Upper lobe of left lung (tissue), 4 donors: ENCODE measurements at regions not wholly inside any gene's neighbourhood (a gene's known extent, or its start where the extent isn't known, plus 50 kb on each side); places are given as distances from the start of the nearest gene placed in this dataset.

ENCODE experiments used
- POLR2A ChIP-seq, 4 donors: fragments of 450-650 bp; IDR thresholded peaks; one replicate each; pipeline ENCODE4 v1.5.1; 2016 to 2017; ENCODE audit warnings: antibody characterized with exemption in 4 of 4, mild to moderate bottlenecking in 2 of 4
- TF ChIP-seq, protein P1 (sequence below), 6 experiments: fragments of 450-650 bp in 4 of 6; fragments of 200-600 bp in 2 of 6; sonication (generic) in 2 of 6; IDR thresholded peaks; one replicate each; pipeline ENCODE4 v1.5.1; 2016 to 2019; ENCODE audit warnings: antibody characterized with exemption in 6 of 6

DNA sequence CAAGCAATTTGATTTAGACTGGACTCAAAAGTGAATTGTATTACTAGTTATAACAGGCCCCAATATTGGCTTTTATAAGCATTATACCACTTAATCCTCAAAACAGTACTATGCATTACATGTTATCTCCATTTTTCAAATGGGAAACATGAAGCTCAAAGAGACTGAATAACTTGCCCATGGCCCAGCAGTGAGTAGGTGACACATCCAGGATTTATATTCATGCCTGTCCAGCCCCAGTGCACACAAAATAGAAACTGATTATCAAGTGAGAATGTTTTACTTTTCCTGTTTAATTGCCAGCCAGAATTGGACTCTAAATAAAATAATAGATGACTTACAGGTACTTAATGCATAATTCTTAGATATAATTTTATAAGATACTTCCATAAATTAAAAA is 82.9 kb downstream of the NIBAN1 start:
- no peak for TF ChIP-seq POLR2A (IDR thresholded peaks at IDR 0.05)
- TF ChIP-seq, protein P1, sequence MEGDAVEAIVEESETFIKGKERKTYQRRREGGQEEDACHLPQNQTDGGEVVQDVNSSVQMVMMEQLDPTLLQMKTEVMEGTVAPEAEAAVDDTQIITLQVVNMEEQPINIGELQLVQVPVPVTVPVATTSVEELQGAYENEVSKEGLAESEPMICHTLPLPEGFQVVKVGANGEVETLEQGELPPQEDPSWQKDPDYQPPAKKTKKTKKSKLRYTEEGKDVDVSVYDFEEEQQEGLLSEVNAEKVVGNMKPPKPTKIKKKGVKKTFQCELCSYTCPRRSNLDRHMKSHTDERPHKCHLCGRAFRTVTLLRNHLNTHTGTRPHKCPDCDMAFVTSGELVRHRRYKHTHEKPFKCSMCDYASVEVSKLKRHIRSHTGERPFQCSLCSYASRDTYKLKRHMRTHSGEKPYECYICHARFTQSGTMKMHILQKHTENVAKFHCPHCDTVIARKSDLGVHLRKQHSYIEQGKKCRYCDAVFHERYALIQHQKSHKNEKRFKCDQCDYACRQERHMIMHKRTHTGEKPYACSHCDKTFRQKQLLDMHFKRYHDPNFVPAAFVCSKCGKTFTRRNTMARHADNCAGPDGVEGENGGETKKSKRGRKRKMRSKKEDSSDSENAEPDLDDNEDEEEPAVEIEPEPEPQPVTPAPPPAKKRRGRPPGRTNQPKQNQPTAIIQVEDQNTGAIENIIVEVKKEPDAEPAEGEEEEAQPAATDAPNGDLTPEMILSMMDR (IDR thresholded peaks at IDR 0.05), result no peak
